HEK293T (cell line): ENCODE measurements at regions not wholly inside any gene's neighbourhood (a gene's known extent, or its start where the extent isn't known, plus 50 kb on each side); places are given as distances from the start of the nearest gene placed in this dataset.

ENCODE experiments used
- CTCF ChIA-PET: fragments of 350-600 bp; formaldehyde crosslinking; extraction: SDS; loops from one replicate; lab custom pipeline; 2021; ENCODE audit warnings: antibody characterized with exemption, inconsistent platforms; lab: Yijun Ruan, JAX
- POLR2A ChIA-PET: fragments of 350-600 bp; formaldehyde crosslinking; extraction: SDS; loops from one replicate; lab custom pipeline; 2020; ENCODE audit warnings: antibody characterized with exemption, inconsistent platforms; lab: Yijun Ruan, JAX
- DNase-seq: peaks from one replicate; pipeline ENCODE4 v3.0.0; 2012; ENCODE audit warnings: mixed read lengths; ENCODE audit errors: extremely low spot score
- ARNT ChIP-seq: fragments of 450-650 bp; IDR thresholded peaks from 2 replicates; pipeline ENCODE4 v1.6.1; 2017; ENCODE audit warnings: mild to moderate bottlenecking
- BHLHE40 ChIP-seq: fragments of 450-650 bp; IDR thresholded peaks from 2 replicates; pipeline ENCODE4 v1.6.1; 2016; ENCODE audit warnings: mild to moderate bottlenecking, moderate library complexity, borderline replicate concordance
- CTBP1 ChIP-seq: fragments of 450-650 bp; IDR thresholded peaks from 2 replicates; pipeline ENCODE4 v1.6.1; 2016; ENCODE audit warnings: borderline replicate concordance
- ELF4 ChIP-seq: fragments of 450-650 bp; IDR thresholded peaks from 2 replicates; pipeline ENCODE4 v1.6.1; 2017; ENCODE audit warnings: antibody characterized with exemption
- FOXA1 ChIP-seq: fragments of 450-650 bp; IDR thresholded peaks from 2 replicates; pipeline ENCODE4 v1.6.1; 2016; ENCODE audit warnings: mild to moderate bottlenecking
- FOXK2 ChIP-seq: fragments of 450-650 bp; IDR thresholded peaks from 2 replicates; pipeline ENCODE4 v1.6.1; 2016; ENCODE audit warnings: mild to moderate bottlenecking
- FOXM1 ChIP-seq: fragments of 450-650 bp; IDR thresholded peaks from 2 replicates; pipeline ENCODE4 v1.6.1; 2017; ENCODE audit warnings: mild to moderate bottlenecking, borderline replicate concordance
- HDGF ChIP-seq: fragments of 450-650 bp; IDR thresholded peaks from 2 replicates; pipeline ENCODE4 v1.6.1; 2017; ENCODE audit warnings: antibody characterized with exemption, borderline replicate concordance
- L3MBTL2 ChIP-seq: fragments of 450-650 bp; conservative IDR thresholded peaks from 2 replicates; pipeline ENCODE4 v1.6.1; 2016; ENCODE audit warnings: mild to moderate bottlenecking
- LEF1 ChIP-seq: fragments of 450-650 bp; IDR thresholded peaks from 2 replicates; pipeline ENCODE4 v1.6.1; 2017; ENCODE audit warnings: mild to moderate bottlenecking, borderline replicate concordance
- NFRKB ChIP-seq: fragments of 450-650 bp; IDR thresholded peaks from 2 replicates; pipeline ENCODE4 v1.6.1; 2016; ENCODE audit warnings: mild to moderate bottlenecking, moderate library complexity
- SP1 ChIP-seq: fragments of 450-650 bp; IDR thresholded peaks from 2 replicates; pipeline ENCODE4 v1.6.1; 2017
- SUZ12 ChIP-seq: fragments of 450-650 bp; IDR thresholded peaks from 2 replicates; pipeline ENCODE4 v1.6.1; 2016; ENCODE audit warnings: mild to moderate bottlenecking
- TARDBP ChIP-seq: fragments of 450-650 bp; IDR thresholded peaks from 2 replicates; pipeline ENCODE4 v1.6.1; 2016
- ZNF384 ChIP-seq: fragments of 450-650 bp; IDR thresholded peaks from 2 replicates; pipeline ENCODE4 v1.6.1; 2016
- TF ChIP-seq, protein P1 (sequence below): fragments of 450-650 bp; IDR thresholded peaks from 2 replicates; pipeline ENCODE4 v1.6.1; 2016

DNA sequence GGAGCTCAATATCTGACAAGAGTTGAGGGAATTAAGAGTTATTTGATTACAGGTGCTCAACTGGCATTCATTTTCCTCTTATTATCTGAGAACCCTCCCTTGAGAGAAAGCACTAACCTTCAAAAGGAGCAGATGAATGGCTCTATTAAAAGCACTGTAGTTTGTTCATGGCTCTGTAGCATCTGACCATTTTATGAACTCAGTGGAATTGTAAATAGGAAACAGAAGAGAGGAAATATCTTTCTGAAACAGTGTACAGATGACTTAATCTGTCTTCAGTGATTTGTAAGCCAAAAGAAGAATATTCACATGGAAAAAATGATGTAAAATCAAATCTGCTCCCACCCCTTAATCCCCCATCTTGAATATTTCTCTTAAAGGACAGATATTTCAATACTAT lies 810.4 kb upstream of the GRAMD2B start:
- DNase-seq, result no peak
- POLR2A ChIA-PET, result no interaction called here
- CTCF ChIA-PET, result no interaction called here
- TF ChIP-seq BHLHE40 (no peak), SUZ12 (no peak), LEF1 (no peak), SP1 (no peak), HDGF (no peak), FOXA1 (no peak), ZNF384 (no peak), L3MBTL2 (no peak), NFRKB (no peak), TARDBP (no peak), FOXM1 (no peak), ELF4 (no peak), ARNT (no peak), CTBP1 (no peak), FOXK2 (no peak)
- TF ChIP-seq, protein P1, sequence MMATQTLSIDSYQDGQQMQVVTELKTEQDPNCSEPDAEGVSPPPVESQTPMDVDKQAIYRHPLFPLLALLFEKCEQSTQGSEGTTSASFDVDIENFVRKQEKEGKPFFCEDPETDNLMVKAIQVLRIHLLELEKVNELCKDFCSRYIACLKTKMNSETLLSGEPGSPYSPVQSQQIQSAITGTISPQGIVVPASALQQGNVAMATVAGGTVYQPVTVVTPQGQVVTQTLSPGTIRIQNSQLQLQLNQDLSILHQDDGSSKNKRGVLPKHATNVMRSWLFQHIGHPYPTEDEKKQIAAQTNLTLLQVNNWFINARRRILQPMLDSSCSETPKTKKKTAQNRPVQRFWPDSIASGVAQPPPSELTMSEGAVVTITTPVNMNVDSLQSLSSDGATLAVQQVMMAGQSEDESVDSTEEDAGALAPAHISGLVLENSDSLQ, result no peak

DNA sequence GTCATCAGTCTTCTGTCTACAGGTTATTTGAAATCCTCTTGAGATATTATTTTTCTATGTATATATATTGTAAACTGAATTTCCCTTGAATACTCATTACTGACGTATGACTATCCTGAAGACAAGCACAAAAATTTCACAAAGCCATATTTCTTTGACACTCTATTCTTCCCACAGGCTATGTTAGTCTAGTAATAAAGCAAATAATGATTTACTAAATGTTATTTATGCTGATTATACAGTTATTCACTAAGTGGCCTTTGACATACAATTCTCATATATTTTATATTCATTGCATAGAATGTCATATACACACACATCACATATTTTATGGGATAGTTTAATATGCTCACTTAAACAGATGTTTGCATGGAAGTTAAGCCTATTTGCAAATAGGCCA lies 793.0 kb upstream of the GRAMD2B start:
- TF ChIP-seq L3MBTL2 (no peak), SUZ12 (no peak), TARDBP (no peak), LEF1 (no peak), FOXM1 (no peak), FOXA1 (no peak), ARNT (no peak), NFRKB (no peak), SP1 (no peak), ZNF384 (no peak)
- TF ChIP-seq, protein P1, result no peak
- CTCF ChIA-PET, result no interaction called here
- no peak for DNase-seq
- POLR2A ChIA-PET, result no interaction called here

DNA sequence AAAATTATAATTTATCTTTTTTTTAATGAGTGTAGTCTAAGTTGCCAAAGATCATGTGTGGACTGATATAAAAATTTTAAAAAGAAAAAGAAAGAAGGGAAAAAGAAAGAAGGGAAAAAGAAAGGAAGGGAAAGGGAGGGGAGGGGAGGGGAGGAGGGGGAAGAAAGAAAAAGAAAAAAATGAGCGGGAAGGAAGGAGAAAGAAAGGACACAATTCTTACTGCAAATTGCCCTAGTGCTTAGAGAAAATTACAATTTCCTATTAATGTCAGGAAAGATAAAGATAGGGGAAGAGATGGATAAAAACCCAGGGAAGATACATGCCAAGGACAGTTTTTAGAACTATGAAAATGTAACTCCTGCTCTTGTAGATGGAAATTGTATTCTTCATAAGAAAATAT lies 789.7 kb upstream of the GRAMD2B start:
- ChIA-PET POLR2A (no interaction called here), CTCF (no interaction called here)
- no peak for TF ChIP-seq L3MBTL2
- TF ChIP-seq NFRKB, result no peak
- TF ChIP-seq SP1, result no peak
- no peak for TF ChIP-seq HDGF
- TF ChIP-seq FOXA1, result no peak
- no peak for TF ChIP-seq BHLHE40
- no peak for TF ChIP-seq LEF1
- TF ChIP-seq, protein P1, result no peak
- TF ChIP-seq ELF4, result no peak
- no peak for TF ChIP-seq CTBP1
- no peak for TF ChIP-seq FOXK2
- no peak for TF ChIP-seq SUZ12
- no peak for TF ChIP-seq TARDBP
- TF ChIP-seq ZNF384, result no peak
- TF ChIP-seq ARNT, result no peak
- TF ChIP-seq FOXM1, result no peak
- no peak for DNase-seq

DNA sequence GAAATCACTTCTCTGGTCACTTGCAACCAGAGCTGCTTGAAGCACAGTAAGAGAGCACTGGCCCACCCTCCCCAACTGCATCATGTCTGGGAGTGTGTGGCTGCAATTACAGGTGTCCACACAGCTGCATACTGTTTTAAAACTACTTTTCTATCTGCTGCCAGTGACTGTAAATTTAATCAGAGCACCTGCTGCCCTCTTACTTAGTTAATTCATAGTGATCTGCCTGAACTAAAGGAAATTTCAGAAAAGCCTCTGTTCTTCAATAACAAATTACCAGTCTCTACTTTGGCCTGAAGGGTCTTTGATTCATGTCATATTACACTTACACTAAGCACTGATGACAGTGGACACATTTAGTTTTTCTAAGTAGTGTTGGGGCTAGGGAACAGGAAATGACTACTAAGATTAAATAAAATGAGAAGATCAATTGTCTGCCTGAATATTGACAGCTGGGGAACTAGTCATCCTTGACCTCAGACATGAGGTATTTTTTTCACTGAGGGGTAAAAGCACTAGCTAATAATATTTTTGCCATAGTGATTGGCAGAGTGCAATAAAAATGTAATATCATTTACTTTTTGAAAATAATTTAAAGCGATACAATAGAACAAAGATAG lies 788.9 kb upstream of the GRAMD2B start:
- POLR2A ChIA-PET, result no interaction called here
- TF ChIP-seq BHLHE40 (no peak), FOXK2 (no peak), FOXA1 (no peak), LEF1 (no peak), SUZ12 (no peak), HDGF (no peak), L3MBTL2 (no peak), ELF4 (no peak), ARNT (no peak), TARDBP (no peak), NFRKB (no peak), CTBP1 (no peak), ZNF384 (no peak), FOXM1 (no peak)
- TF ChIP-seq, protein P1, result no peak
- CTCF ChIA-PET, result no interaction called here
- DNase-seq, result no peak

DNA sequence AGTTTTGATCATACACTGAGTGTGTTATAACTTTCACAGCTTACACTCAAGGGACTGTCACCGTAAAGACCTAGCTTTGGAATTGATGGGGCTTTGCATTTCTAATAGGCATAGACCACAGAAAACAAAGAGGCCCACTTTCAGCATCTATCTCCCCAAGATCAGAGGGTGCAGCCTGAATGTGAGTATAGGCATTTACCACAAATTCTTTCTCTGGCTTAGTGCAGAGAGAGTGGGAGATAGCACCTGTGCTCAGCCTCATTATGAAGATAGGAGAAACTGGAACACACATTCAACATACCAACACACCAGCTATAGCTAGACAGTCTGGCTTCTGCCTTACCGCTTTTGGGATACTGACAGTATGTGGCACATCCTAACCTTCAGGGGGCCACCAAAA lies 783.4 kb upstream of the GRAMD2B start:
- ChIA-PET POLR2A (no interaction called here), CTCF (no interaction called here)
- no peak for TF ChIP-seq SP1
- no peak for TF ChIP-seq NFRKB
- DNase-seq, result no peak

DNA sequence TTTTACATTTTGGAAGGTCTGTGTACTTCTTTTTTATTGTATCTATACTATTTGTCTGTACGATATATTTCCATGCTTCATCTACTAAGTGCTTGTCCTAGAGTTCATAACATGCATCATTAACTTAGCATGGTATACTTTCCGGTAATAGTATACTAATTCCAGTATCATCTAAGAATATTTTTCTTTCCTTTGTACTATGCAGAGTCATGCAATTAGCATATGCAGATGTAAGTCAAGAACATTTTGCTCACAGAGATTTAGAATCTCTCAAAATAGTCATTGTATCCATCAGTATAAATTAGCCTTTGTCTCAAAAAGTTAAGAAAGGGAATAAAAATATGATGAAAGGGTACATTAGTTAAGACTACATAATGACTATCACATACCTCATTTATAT lies 770.4 kb upstream of the GRAMD2B start:
- CTCF ChIA-PET, result no interaction called here
- POLR2A ChIA-PET, result no interaction called here
- no peak for TF ChIP-seq L3MBTL2
- no peak for TF ChIP-seq ARNT
- no peak for TF ChIP-seq NFRKB
- TF ChIP-seq TARDBP, result no peak
- no peak for TF ChIP-seq FOXA1
- TF ChIP-seq, protein P1, result no peak
- TF ChIP-seq FOXM1, result no peak
- no peak for TF ChIP-seq BHLHE40
- TF ChIP-seq SUZ12, result no peak
- TF ChIP-seq HDGF, result no peak
- no peak for TF ChIP-seq LEF1
- no peak for TF ChIP-seq FOXK2
- no peak for TF ChIP-seq SP1
- TF ChIP-seq CTBP1, result no peak
- TF ChIP-seq ELF4, result no peak
- TF ChIP-seq ZNF384, result no peak
- no peak for DNase-seq
